ENCODE measurements at regions not wholly inside any gene's neighbourhood (a gene's known extent, or its start where the extent isn't known, plus 50 kb on each side); places are given as distances from the start of the nearest gene placed in this dataset.
"Not testable (repeated sequence)": the region's sequence is repeated elsewhere in the genome, so short reads cannot be mapped to it uniquely, and the experiment has no call there.

GRCh38 chr4:54586320-54586955, 71.3 kb upstream of the KIT start:
- DNase-seq = peak; percentile 30

GRCh38 chr4:54587107-54587891, 70.5 kb upstream of the KIT start:
- DNase-seq = peak; percentile 43

GRCh38 chr4:54588404-54588803, 69.4 kb upstream of the KIT start:
- DNase-seq = no peak

- no peak for DNase-seq
Observed at GRCh38 chr4:54589586-54589985, 68.2 kb upstream of the KIT start.

GRCh38 chr4:54593795-54594322, 63.9 kb upstream of the KIT start:
- no peak for DNase-seq

- no peak for DNase-seq
Observed at GRCh38 chr4:54596201-54596600, 61.6 kb upstream of the KIT start.

GRCh38 chr4:54597678-54598077, 60.1 kb upstream of the KIT start:
- not testable (repeated sequence) for DNase-seq

- DNase-seq = not testable (repeated sequence)
Observed at GRCh38 chr4:54602175-54602574, 55.6 kb upstream of the KIT start.

GRCh38 chr4:54607067-54607466, 50.7 kb upstream of the KIT start:
- no peak for DNase-seq

GRCh38 chr4:54607521-54607920, 50.2 kb upstream of the KIT start:
- DNase-seq = no peak
